GM23338 (cell line): ENCODE measurements at regions not wholly inside any gene's neighbourhood (a gene's known extent, or its start where the extent isn't known, plus 50 kb on each side); places are given as distances from the start of the nearest gene placed in this dataset.

Experiments
- ATAC-seq: fragments of 200-7000 bp; cut with Tn5 transposase; 3 replicates; pipeline ENCODE4 v1.9.1; 2020
- DNase-seq: peaks from one replicate; pipeline ENCODE4 v3.0.0-alpha.2; 2015; ENCODE audit warnings: low spot score
- H2AFZ ChIP-seq: fragments of 200-600 bp; sonication (generic); 2 replicates; pipeline ENCODE4 v1.8.0; 2016; ENCODE audit warnings: antibody characterized with exemption, mild to moderate bottlenecking, moderate library complexity
- H3F3A ChIP-seq: fragments of 200-600 bp; sonication (generic); replicated peaks from 2 replicates; pipeline ENCODE4 v1.8.0; 2017; ENCODE audit warnings: antibody characterized with exemption, mixed run types, low read depth
- H3K27ac ChIP-seq: fragments of 200-600 bp; sonication (generic); 2 replicates; pipeline ENCODE4 v1.6.1; 2016; ENCODE audit warnings: low read depth
- H3K27me3 ChIP-seq: fragments of 200-600 bp; sonication (generic); 2 replicates; pipeline ENCODE4 v1.8.0; 2016; ENCODE audit warnings: mild to moderate bottlenecking, mixed run types, moderate library complexity; ENCODE audit not compliant: insufficient read depth
- H3K36me3 ChIP-seq: fragments of 200-600 bp; sonication (generic); 2 replicates; pipeline ENCODE4 v1.8.0; 2016; ENCODE audit warnings: mild to moderate bottlenecking; ENCODE audit not compliant: insufficient read depth
- H3K4me1 ChIP-seq: fragments of 200-600 bp; sonication (generic); 2 replicates; pipeline ENCODE4 v1.8.0; 2016; ENCODE audit warnings: mild to moderate bottlenecking, moderate library complexity; ENCODE audit not compliant: insufficient read depth
- H3K4me2 ChIP-seq: fragments of 200-600 bp; sonication (generic); 2 replicates; pipeline ENCODE4 v1.7.1; 2017; ENCODE audit warnings: mixed run types
- H3K4me3 ChIP-seq: fragments of 200-600 bp; sonication (generic); 2 replicates; pipeline ENCODE4 v1.6.1; 2016; ENCODE audit warnings: mixed run types
- H3K79me2 ChIP-seq: fragments of 200-600 bp; sonication (generic); replicated peaks from 2 replicates; pipeline ENCODE4 v1.8.0; 2017; ENCODE audit warnings: mild to moderate bottlenecking; ENCODE audit not compliant: insufficient read depth
- H3K9me2 ChIP-seq: fragments of 200-600 bp; sonication (generic); 2 replicates; pipeline ENCODE4 v1.8.0; 2017; ENCODE audit not compliant: insufficient read depth
- H4K20me1 ChIP-seq: fragments of 200-600 bp; sonication (generic); replicated peaks from 2 replicates; pipeline ENCODE4 v1.8.0; 2017; ENCODE audit warnings: mild to moderate bottlenecking; ENCODE audit not compliant: insufficient read depth
- H3K27ac Mint-ChIP-seq: 2 replicates; pipeline ENCODE4 v1.8.0; 2020; ENCODE audit warnings: inconsistent platforms, mild to moderate bottlenecking, moderate library complexity, mixed read lengths
- H3K27me3 Mint-ChIP-seq: 3 replicates; pipeline ENCODE4 v1.8.0; 2022; ENCODE audit warnings: low read depth, mild to moderate bottlenecking, moderate library complexity, mixed read lengths, inconsistent platforms; ENCODE audit not compliant: insufficient read depth, poor library complexity
- H3K36me3 Mint-ChIP-seq: 3 replicates; pipeline ENCODE4 v1.8.0; 2021; ENCODE audit warnings: low read depth, mild to moderate bottlenecking, inconsistent platforms, moderate library complexity, mixed read lengths
- H3K4me1 Mint-ChIP-seq: 3 replicates; pipeline ENCODE4 v1.8.0; 2020; ENCODE audit warnings: mild to moderate bottlenecking, inconsistent platforms, mixed read lengths
- H3K4me3 Mint-ChIP-seq: 3 replicates; pipeline ENCODE4 v1.8.0; 2021; ENCODE audit warnings: moderate library complexity, mild to moderate bottlenecking, inconsistent platforms, mixed read lengths
- H3K9me3 Mint-ChIP-seq: 3 replicates; pipeline ENCODE4 v1.8.0; 2020; ENCODE audit warnings: moderate library complexity, mild to moderate bottlenecking, inconsistent platforms, mixed read lengths
- CREB1 ChIP-seq: fragments of 250-450 bp; sonication (Bioruptor Pico); IDR thresholded peaks from 2 replicates; pipeline ENCODE4 v1.5.0; 2020; ENCODE audit warnings: low read depth, mild to moderate bottlenecking, moderate library complexity
- EZH2 ChIP-seq: fragments of 200-600 bp; sonication (generic); IDR thresholded peaks from one replicate; pipeline ENCODE4 v1.8.0; 2017; ENCODE audit warnings: antibody characterized with exemption, mild to moderate bottlenecking, low read depth; ENCODE audit not compliant: unreplicated experiment
- EZH2phosphoT487 ChIP-seq: fragments of 200-600 bp; sonication (generic); IDR thresholded peaks from one replicate; pipeline ENCODE4 v1.8.1; 2018; ENCODE audit warnings: antibody characterized with exemption; ENCODE audit not compliant: unreplicated experiment
- JUNB ChIP-seq: IDR thresholded peaks from one replicate; pipeline ENCODE4 v1.6.1; 2016; ENCODE audit warnings: antibody characterized with exemption; ENCODE audit not compliant: unreplicated experiment
- NANOG ChIP-seq: IDR thresholded peaks from 2 replicates; pipeline ENCODE4 v1.6.1; 2016; ENCODE audit warnings: antibody characterized with exemption, borderline replicate concordance
- STAT1 ChIP-seq: IDR thresholded peaks from one replicate; pipeline ENCODE4 v1.6.1; 2016; ENCODE audit warnings: antibody characterized with exemption; ENCODE audit not compliant: unreplicated experiment
- TF ChIP-seq, protein P1 (sequence below): IDR thresholded peaks from 2 replicates; pipeline ENCODE4 v1.6.1; 2016; ENCODE audit warnings: antibody characterized with exemption
- TF ChIP-seq, protein P2 (sequence below), 2 experiments: fragments of 200-600 bp in 1 of 2; sonication (generic) in 1 of 2; conservative IDR thresholded peaks; 2 replicates each; pipeline versions ENCODE4 v1.5.1 to v1.6.1; 2016 to 2017; ENCODE audit warnings: antibody characterized with exemption in 2 of 2, low read depth in 2 of 2, mild to moderate bottlenecking in 2 of 2, moderate library complexity in 1 of 2

DNA sequence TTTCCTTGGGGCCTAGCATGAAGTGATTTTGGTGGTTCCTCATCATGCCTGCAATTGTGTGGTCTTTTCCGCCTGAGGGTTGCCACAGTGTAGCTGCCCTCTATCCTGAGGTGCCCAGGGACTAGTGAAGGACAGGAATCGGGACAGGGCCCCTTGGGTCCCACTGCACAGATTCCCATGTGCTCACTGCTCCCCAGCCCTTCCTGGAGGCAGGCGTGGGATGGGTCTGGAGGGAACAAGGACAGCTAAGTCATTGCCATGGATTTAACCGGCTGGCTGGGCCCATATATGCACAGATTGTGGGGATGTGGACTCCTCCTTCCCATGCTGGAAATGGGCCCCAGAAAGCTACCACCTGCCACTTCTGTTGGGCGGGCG is 122.3 kb upstream of the PITX1 start (continued):
- TF ChIP-seq EZH2phosphoT487 (no peak), EZH2 (no peak), NANOG (no peak)
- TF ChIP-seq, protein P1, sequence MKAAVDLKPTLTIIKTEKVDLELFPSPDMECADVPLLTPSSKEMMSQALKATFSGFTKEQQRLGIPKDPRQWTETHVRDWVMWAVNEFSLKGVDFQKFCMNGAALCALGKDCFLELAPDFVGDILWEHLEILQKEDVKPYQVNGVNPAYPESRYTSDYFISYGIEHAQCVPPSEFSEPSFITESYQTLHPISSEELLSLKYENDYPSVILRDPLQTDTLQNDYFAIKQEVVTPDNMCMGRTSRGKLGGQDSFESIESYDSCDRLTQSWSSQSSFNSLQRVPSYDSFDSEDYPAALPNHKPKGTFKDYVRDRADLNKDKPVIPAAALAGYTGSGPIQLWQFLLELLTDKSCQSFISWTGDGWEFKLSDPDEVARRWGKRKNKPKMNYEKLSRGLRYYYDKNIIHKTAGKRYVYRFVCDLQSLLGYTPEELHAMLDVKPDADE: no peak

DNA sequence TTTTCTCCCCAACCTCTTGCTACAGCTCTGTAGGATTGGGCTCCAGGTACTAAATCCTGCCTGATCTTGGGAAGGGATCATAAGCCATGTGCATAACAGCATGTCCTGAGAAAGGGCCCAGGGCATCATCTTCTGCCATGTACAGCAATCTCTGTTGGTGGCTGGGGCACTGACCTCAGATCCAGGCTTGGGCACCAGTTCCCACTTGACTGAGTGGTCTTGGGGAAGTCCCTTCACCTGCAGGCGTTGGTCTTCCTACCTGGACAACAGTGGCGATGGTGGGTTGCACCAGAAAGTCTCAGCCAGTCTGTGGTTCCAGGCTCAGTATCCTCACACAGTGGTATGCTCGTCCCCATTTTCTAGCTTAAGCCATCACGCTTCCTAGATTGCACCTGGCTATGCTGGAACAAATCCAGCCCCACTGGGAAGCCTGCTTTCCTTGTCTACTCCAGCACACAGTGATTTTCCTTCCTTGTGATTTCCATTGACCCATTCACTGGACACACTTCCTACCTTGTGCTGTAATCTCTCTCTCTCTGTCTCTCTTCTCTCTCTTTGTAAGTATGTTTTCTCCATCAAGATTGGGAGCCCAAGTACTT is 121.7 kb upstream of the PITX1 start:
- H3K4me3 Mint-ChIP-seq: no peak overlapping the region
- H3K36me3 ChIP-seq: no peaks in the 10 kb centered on the region
- TF ChIP-seq EZH2 (no peak), CREB1 (no peak), EZH2phosphoT487 (no peak)
- TF ChIP-seq, protein P2, sequence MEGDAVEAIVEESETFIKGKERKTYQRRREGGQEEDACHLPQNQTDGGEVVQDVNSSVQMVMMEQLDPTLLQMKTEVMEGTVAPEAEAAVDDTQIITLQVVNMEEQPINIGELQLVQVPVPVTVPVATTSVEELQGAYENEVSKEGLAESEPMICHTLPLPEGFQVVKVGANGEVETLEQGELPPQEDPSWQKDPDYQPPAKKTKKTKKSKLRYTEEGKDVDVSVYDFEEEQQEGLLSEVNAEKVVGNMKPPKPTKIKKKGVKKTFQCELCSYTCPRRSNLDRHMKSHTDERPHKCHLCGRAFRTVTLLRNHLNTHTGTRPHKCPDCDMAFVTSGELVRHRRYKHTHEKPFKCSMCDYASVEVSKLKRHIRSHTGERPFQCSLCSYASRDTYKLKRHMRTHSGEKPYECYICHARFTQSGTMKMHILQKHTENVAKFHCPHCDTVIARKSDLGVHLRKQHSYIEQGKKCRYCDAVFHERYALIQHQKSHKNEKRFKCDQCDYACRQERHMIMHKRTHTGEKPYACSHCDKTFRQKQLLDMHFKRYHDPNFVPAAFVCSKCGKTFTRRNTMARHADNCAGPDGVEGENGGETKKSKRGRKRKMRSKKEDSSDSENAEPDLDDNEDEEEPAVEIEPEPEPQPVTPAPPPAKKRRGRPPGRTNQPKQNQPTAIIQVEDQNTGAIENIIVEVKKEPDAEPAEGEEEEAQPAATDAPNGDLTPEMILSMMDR (conservative IDR thresholded peaks at IDR 0.05; ENCODE audit: low read depth in 2 of 2): no peak
- TF ChIP-seq, protein P1: no peak
- no peaks in the 10 kb centered on the region for H3K27me3 ChIP-seq
- H3K79me2 ChIP-seq: no peaks in the 10 kb centered on the region
- H3K4me1 ChIP-seq: 0 out of 2 replicates have a peak, but pooled peaks cover under 1% of the 10 kb centered on the region
- no peaks in the 10 kb centered on the region for H4K20me1 ChIP-seq
- DNase-seq (no peak), ATAC-seq (no peak)
- H2AFZ ChIP-seq: no peak overlapping the region
- no peak overlapping the region for H3K27ac Mint-ChIP-seq
- no peak overlapping the region for H3K4me3 ChIP-seq
- H3K9me3 Mint-ChIP-seq: peaks cover 14% of the 10 kb centered on the region
- peaks cover 6% of the 10 kb centered on the region for H3K4me1 Mint-ChIP-seq
- no peaks in the 10 kb centered on the region for H3F3A ChIP-seq
- H3K4me2 ChIP-seq: no peak overlapping the region
- no peak overlapping the region for H3K27ac ChIP-seq
- H3K36me3 Mint-ChIP-seq: no peaks in the 10 kb centered on the region
- peaks cover 4% of the 10 kb centered on the region for H3K27me3 Mint-ChIP-seq
- H3K9me2 ChIP-seq: peaks cover 10% of the 10 kb centered on the region; the same call in 1 of the 2 replicates

DNA sequence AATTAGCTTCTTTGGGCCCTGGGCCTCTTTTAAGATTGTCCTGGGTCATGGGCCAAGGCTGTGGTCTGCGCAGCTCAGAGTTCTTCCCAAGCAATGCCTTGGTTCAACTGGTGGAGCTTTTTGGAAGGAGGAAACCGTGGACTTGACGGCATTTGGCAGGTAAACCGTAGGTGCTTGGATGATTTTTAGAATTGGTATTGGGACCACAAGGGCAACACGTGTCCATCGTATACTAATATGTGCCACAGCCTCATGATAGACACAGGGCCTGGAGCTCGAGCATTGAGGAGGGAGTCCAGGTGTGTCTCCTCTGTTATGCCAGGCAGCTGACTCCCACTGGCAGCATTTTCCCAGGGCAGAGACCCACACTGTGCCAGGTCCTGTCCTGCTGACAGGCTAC is 120.9 kb upstream of the PITX1 start:
- H3K36me3 ChIP-seq: no peaks in the 10 kb centered on the region
- H3K4me3 ChIP-seq: no peak overlapping the region
- ATAC-seq: no peak
- H3K4me1 ChIP-seq: 0 out of 2 replicates have a peak, but pooled peaks cover 4% of the 10 kb centered on the region
- DNase-seq: no peak
- peaks cover 10% of the 10 kb centered on the region; the same call in 1 of the 2 replicates for H3K9me2 ChIP-seq
- Mint-ChIP-seq H3K36me3 (no peaks in the 10 kb centered on the region), H3K27me3 (peaks cover 4% of the 10 kb centered on the region), H3K4me1 (peaks cover 12% of the 10 kb centered on the region), H3K4me3 (no peak overlapping the region), H3K9me3 (peaks cover 14% of the 10 kb centered on the region), H3K27ac (no peak overlapping the region)
- no peaks in the 10 kb centered on the region for H3K79me2 ChIP-seq
- no peak overlapping the region for H3K4me2 ChIP-seq
- no peak overlapping the region for H2AFZ ChIP-seq
- no peaks in the 10 kb centered on the region for H3K27me3 ChIP-seq
- no peaks in the 10 kb centered on the region for H4K20me1 ChIP-seq
- H3K27ac ChIP-seq: no peak overlapping the region
- H3F3A ChIP-seq: no peaks in the 10 kb centered on the region
- TF ChIP-seq, protein P1: no peak
- TF ChIP-seq JUNB (no peak), EZH2phosphoT487 (no peak), STAT1 (no peak), CREB1 (no peak), NANOG (no peak), EZH2 (no peak)
- TF ChIP-seq, protein P2 (conservative IDR thresholded peaks at IDR 0.05; ENCODE audit: low read depth in 2 of 2): no peak
